Fibroblast of lung (primary cell): ENCODE measurements at regions not wholly inside any gene's neighbourhood (a gene's known extent, or its start where the extent isn't known, plus 50 kb on each side); places are given as distances from the start of the nearest gene placed in this dataset.

ENCODE experiments used
- EZH2 ChIP-seq: IDR thresholded peaks from 2 replicates; pipeline ENCODE4 v1.5.1; 2012; ENCODE audit warnings: low read length, control low read depth, mild to moderate bottlenecking; ENCODE audit errors: missing control alignments
- TF ChIP-seq, protein P1 (sequence below), 2 donors: IDR thresholded peaks in 1 of 2; conservative IDR thresholded peaks in 1 of 2; 1 replicate in 1 of 2; 2 replicates in 1 of 2; pipeline ENCODE4 v1.5.1; 2011 to 2012; ENCODE audit warnings: low read length in 2 of 2, control low read depth in 1 of 2, inconsistent platforms in 1 of 2, low read depth in 1 of 2, mild to moderate bottlenecking in 1 of 2

- TF ChIP-seq, protein P1, sequence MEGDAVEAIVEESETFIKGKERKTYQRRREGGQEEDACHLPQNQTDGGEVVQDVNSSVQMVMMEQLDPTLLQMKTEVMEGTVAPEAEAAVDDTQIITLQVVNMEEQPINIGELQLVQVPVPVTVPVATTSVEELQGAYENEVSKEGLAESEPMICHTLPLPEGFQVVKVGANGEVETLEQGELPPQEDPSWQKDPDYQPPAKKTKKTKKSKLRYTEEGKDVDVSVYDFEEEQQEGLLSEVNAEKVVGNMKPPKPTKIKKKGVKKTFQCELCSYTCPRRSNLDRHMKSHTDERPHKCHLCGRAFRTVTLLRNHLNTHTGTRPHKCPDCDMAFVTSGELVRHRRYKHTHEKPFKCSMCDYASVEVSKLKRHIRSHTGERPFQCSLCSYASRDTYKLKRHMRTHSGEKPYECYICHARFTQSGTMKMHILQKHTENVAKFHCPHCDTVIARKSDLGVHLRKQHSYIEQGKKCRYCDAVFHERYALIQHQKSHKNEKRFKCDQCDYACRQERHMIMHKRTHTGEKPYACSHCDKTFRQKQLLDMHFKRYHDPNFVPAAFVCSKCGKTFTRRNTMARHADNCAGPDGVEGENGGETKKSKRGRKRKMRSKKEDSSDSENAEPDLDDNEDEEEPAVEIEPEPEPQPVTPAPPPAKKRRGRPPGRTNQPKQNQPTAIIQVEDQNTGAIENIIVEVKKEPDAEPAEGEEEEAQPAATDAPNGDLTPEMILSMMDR (conservative IDR thresholded peaks at IDR 0.05 in 1 of 2, IDR thresholded peaks at IDR 0.05 in 1 of 2; ENCODE audit: low read depth in 1 of 2, low read length in 2 of 2) = no peak
- TF ChIP-seq EZH2 = no peak
These were observed 55.4 kb upstream of the JAK1 start for GRCh38 chr1:65021795-65022194.
